T47D (cell line): ENCODE measurements at regions not wholly inside any gene's neighbourhood (a gene's known extent, or its start where the extent isn't known, plus 50 kb on each side); places are given as distances from the start of the nearest gene placed in this dataset.

Source experiments
- DNase-seq, 2 experiments: peaks; one replicate each; pipeline versions ENCODE4 v3.0.0 to v3.0.0-alpha.2; 2011 to 2012; ENCODE audit warnings: low read depth in 1 of 2, low spot score in 1 of 2
- JUND ChIP-seq: IDR thresholded peaks from 2 replicates; pipeline ENCODE4 v1.6.1; 2012; ENCODE audit warnings: low read depth
- in situ Hi-C: cut with HindIII; loops from 2 replicates; pipeline ENCODE4 v1.10.0; 2016; ENCODE audit warnings: low sequenced_read_pairs, low pct_unique_long_range_greater_than_20kb

DNA sequence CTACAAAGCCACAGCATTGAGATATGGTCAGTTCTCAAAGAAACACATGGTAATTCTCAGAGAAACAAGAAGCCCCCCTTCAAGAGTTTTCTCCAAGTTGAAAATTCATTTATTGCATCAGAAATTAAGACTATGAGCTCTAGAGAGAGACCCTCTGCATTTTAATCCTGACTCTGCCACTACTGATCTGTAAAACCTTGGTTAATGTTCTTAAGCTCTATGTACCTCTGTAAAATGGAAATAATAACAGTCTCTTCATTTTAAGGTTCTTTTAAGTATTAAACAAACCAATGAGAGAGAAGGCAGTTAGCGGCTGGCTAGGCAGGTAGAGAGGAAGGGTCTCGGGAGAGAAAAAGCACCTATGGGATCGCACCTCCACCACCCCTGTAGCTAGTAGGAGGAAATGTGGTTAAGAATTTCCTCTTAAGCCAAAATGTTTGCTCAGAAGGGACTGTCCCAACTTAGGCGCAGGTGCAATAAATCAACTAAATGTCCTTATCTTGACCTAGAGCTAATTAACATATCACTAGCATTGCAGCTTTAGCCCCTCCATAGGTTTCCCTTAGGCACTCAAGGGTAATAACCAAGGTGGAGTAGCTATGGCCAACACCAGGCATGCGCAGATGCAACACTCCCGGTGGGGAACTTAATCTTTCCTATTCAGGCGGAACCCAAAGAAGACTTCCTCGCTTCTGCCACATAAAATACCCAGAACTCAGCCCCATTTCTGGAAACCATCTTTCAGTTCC lies 1685.4 kb downstream of the MRPL39 start:
- in situ Hi-C loops, result no loop called here
- DNase-seq, result no peak
- no peak for TF ChIP-seq JUND

DNA sequence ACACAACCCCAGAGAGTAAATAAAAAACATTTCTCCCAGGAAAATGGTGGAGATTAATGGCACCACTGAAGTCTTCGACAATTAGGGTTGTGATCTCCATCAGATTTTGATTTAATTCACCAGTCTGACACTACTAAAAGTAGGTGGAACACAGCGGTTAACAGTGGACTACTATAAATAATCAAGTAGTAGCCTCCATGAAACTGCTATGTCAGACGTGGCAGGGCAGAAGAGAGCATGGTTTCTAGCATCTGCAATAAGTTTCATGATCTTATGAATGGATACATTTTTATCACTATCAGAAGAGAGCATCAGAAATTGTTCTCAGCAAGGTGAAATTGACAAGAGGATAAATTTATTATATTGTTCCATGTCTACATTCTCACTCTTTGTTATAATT lies 1706.6 kb downstream of the MRPL39 start:
- TF ChIP-seq JUND, result no peak
- no peak for DNase-seq
- in situ Hi-C loops, result no loop called here

DNA sequence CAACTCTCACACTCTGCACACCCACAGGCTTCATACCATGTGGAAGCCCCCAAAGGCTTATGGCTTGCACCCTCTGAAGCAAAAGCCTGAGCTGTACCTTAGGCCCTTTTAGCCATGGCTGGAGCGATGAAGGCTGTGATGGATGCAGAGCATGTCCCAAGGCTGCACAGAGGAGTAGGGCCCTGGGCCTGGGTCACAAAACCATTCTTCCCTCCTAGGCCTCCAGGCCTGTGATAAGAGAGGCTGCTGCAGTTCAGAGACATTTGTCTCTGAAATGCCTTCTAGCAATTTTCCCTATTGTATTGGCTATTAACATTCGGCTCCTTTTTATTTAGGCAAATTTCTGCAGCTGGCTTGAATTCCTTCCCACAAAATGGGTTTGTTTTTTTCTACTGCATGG lies 1707.7 kb downstream of the MRPL39 start:
- in situ Hi-C loops, result no loop called here
- DNase-seq, result no peak

DNA sequence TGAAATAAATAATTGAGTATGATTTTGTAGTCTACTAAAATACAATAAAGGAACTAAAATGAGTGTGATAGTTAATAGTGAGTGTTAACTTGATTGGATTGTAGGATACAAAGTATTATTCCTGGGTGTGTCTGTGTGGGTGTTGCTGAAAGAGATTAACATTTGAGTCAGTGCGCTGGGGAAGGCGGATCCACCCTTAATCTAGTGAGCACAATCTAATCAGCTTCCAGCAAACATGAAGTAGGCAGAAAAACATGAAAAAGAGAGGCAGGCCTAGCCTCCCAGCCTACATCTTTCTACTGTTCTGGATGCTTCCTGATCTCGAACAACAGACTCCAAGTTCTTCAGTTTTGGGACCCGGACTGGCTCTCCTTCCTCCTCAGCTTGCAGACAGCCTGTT lies 1716.6 kb downstream of the MRPL39 start:
- in situ Hi-C loops, result no loop called here
- no peak for TF ChIP-seq JUND
- no peak for DNase-seq

More for the DNA sequence above, 1707.7 kb downstream of the MRPL39 start:
- no peak for TF ChIP-seq JUND

DNA sequence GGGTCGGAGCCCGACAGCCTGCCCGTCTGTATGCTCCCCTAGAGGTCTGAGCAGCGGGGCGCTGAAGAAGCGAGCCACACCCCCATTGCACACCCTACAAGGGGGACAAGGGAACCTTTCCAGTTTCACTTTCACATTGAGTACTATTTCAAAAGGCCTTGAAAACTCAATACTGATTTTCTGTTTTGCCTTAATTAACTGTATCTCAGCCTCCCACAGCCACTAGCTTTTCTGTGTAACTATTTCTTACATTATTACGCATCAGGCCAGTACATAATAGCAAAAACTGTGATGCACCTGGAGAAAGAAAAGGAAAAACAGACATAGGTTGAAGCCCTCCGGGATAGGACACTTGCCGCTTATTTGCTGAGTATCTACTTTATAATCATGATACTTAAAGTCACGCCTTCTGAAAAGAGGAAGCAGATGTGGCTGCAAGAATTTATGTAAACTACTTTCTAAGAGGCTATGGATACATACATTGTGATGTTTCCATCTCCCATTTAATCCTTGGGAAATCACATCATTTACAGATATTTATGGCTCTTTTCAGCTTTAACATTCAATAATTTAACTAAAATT lies 1719.5 kb downstream of the MRPL39 start:
- TF ChIP-seq JUND, result no peak
- in situ Hi-C loops, result no loop called here
- DNase-seq, result no peak

DNA sequence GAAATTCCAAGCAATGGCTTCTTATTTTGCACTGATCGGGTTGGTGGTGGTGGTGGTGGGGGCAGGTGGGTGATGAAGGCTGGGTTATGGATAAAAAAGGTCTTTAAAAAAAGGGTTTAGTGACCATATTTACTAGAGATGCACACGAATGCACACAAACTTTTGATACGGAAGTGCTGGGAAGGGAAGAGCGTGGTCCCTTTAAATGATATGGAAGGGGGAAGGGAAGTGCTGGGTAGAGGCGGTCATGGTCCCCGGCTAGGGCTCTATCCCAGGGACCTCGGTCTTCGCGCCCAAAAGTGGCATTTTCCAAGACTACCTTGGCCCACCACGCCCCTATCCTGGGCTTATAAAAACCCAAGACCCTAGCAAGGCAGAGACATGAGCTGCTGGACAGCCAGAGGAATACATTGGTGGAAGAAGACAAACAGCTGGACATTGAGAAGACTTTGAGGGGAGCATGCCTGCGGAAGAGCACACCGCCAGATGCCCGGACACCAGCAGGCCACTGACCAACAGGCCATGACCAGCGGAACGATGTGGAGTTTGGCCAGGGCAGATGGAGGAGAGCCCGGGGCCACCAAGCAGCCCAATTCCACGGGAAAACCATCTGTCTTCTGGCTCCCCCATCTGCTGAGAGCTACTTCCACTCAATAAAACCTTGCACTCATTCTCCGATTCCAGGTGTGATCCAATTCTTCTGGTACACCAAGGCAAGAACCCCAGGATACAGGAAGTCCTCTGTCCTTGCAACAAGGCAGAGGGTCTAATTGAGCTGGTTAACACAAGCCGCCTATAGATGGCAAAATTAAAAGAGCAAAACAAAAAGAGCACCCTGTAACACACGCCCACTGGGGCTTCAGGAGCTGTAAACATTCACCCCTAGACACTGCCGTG lies 1720.2 kb downstream of the MRPL39 start:
- TF ChIP-seq JUND, result no peak
- no peak for DNase-seq
- in situ Hi-C loops, result no loop called here

DNA sequence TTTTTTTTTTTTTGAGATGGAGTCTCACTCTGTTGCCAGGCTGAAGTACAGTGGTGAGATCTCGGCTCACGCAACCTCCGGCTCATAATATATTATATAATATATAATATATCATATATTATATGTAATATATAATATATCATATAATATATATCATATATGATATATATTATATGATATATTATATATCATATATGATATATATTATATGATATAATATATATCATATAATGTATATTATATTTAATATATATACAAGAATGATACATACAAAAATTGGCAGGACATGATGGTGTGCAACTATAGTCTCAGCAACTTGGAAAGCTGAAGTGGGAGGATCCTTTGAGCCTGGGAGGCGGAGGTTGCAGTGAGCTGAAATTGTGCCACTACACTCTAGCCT lies 1725.5 kb downstream of the MRPL39 start:
- in situ Hi-C loops, result no loop called here
- TF ChIP-seq JUND, result no peak
- DNase-seq, result no peak

DNA sequence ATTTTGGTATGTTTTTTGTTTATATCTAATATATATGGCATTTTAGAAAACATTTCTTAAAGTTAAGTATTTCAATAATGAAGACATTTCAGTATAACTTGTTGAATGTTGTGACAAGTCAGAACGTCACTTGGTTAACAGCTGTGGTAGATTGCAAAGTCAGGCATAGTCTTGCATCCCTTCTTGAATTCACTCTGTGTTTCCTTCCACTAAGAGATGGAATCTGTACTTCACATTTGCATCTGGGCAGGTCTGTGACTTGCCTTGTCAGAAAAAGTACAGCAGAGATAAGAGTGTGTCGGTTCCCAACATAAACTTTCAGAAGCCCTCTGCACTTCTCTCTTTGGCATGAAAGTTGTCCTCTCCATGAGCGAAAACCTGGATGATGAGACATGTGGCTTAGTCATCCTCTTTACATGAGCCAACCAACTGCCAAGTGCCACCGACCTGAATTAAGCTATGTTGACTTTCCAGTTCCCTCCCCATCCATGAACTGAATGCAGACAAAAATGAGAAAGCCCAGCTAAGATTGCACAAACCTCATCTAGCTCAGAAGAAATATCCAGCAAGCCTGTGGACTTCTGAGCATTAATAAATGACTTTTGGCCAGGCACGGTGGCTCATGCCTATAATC lies 1730.2 kb downstream of the MRPL39 start:
- in situ Hi-C loops, result no loop called here
- DNase-seq, result no peak
- no peak for TF ChIP-seq JUND

DNA sequence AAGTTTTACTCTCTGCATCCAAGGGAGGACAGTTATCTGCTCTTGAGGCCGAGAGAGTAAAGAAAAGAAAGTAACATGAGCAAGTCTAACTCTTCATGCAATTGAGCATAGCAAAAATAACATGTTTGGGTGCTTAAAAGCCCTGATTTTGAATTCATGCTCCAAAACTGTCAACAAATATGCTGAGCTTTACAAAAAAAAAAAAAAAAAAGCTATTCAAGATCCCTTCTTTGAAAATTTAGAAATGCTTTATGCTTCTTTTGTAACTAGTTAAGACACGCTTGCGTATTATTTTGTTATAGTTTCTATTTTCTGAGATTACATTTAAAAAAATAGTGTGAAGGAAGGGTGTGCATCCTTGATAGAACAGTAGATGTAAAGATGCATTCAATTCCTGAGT lies 1733.0 kb downstream of the MRPL39 start:
- in situ Hi-C loops, result no loop called here
- DNase-seq, result no peak
- no peak for TF ChIP-seq JUND

DNA sequence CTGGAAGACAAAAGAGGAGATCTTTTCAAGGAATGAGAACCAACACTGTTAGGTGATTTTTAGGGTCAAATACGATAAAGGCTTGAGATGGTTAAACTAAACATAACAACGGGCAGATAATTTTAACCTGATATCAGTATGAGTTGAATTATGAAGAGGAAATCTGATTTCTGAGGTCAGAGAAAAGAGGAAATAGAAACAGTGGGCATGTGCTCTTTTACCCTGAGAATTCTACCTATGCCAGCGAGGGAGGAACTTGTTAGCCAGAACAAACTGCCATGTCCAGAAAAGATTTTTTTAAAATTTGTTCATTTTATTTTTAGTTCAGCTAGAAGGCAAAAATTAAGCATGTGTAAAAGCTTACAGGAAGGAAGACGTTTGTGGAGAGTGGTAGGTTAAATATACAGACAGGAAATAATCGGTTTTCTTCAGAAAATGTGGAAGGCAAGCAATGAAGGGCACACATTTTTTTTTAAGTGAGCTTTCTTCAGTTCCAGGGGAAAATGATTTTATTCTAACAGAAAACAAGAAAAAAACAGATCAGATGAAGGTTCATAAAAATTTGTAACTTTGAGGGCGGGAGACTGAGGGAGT lies 1745.3 kb downstream of the MRPL39 start:
- no peak for DNase-seq
- in situ Hi-C loops, result no loop called here
- no peak for TF ChIP-seq JUND

DNA sequence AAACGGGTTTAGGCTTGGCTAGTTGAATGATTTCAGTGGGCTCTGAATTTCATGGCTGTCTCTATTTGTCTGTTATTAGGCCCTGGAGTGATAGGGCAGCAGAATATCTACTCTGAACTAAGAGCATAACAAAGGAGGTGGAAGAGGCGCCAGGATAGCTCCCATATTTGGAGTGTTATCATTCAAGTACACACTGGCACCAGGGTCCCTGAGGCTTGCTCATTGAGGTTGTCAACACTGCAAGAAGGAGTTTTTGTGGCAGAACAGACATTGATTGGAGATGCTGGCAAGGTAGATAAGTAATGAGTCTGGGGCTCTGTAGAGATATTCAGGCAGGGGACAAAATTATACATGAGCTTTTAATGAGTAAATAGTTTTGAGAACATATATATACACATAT lies 1748.4 kb downstream of the MRPL39 start:
- in situ Hi-C loops, result no loop called here
- no peak for DNase-seq
- no peak for TF ChIP-seq JUND

DNA sequence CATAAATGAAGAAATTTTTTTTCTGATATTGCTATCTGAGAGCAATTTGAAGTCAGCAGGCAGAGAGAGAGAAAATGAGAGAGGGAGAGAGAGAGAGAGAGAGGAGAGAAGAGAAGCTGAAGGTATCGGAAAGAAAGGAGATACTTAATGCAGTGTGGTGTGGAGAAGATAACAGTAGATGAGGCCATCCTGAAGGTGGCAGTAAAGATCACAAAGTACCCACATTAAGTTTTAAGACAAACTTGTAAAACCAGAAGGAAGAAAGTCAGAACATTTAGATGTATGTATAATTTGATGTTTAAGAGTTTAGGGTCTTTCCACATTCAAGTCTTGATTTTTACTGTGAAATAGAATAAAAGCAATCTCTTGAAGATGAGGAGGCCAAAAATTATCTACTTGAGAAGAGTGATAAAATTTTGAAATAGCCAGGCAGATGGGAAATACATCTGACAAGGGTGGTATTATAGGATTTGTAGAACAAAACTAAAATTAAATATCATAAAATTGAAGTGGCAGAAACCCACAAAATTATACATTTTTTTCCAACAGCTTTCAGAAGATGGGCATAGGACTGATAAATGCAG lies 1753.4 kb downstream of the MRPL39 start:
- in situ Hi-C loops, result no loop called here
- peak; percentile 36 to 62 for DNase-seq
- no peak for TF ChIP-seq JUND
